ENCODE measurements at regions not wholly inside any gene's neighbourhood (a gene's known extent, or its start where the extent isn't known, plus 50 kb on each side); places are given as distances from the start of the nearest gene placed in this dataset.
"Not testable (repeated sequence)": the region's sequence is repeated elsewhere in the genome, so short reads cannot be mapped to it uniquely, and the experiment has no call there.

GRCh38 chr12:14211947-14212387 lies 153.5 kb upstream of the ATF7IP start:
- TF ChIP-seq REST (IDR thresholded peaks at IDR 0.05; ENCODE audit: insufficient replicate concordance, low read depth) (no peak), GABPA (IDR thresholded peaks at IDR 0.05; ENCODE audit: low read depth) (no peak), POLR2AphosphoS5 (IDR thresholded peaks at IDR 0.05; ENCODE audit: low read depth) (no peak), SPI1 (IDR thresholded peaks at IDR 0.05; ENCODE audit: borderline replicate concordance, low read depth) (no peak), CTCF (IDR thresholded peaks at IDR 0.05; ENCODE audit: insufficient read depth, low read length) (no peak)
- Histone ChIP-seq H3K27ac (replicated peaks) (no peak overlapping the region), H3K27me3 (ENCODE audit: insufficient read depth, poor library complexity, severe bottlenecking) (no peaks in the 10 kb centered on the region), H3K4me3 (replicated peaks; ENCODE audit: insufficient read depth, low read length) (no peak overlapping the region)
- DNase-seq (ENCODE audit: low read depth in 1 of 2, low spot score in 1 of 2): no peak

DNA sequence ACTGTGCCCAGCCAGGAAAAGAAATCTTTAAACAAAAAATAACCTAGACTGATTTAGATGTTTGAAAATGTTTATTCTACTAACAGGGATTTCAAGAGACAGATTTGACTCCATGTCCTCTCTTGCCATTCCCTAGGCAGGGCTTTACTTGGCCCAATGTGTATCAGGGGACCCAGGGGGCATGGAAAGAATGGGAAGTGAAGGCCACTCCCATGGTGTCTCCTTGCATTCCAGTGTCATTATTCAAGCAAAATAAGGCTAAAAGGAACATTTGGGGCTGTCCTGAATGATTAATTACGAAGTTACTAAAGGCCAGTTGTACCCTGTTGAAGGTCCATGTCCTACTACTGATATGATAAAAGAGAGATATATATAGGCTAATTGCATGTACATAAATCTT lies 151.9 kb upstream of the ATF7IP start:
- Histone ChIP-seq H3K27me3 (ENCODE audit: insufficient read depth, poor library complexity, severe bottlenecking) (no peaks in the 10 kb centered on the region), H3K4me3 (replicated peaks; ENCODE audit: insufficient read depth, low read length) (no peak overlapping the region), H3K27ac (replicated peaks) (no peak overlapping the region)
- no peak for DNase-seq (ENCODE audit: low read depth in 1 of 2, low spot score in 1 of 2)
- TF ChIP-seq SPI1 (IDR thresholded peaks at IDR 0.05; ENCODE audit: borderline replicate concordance, low read depth) (no peak), POLR2AphosphoS5 (IDR thresholded peaks at IDR 0.05; ENCODE audit: low read depth) (no peak), REST (IDR thresholded peaks at IDR 0.05; ENCODE audit: insufficient replicate concordance, low read depth) (no peak), GABPA (IDR thresholded peaks at IDR 0.05; ENCODE audit: low read depth) (no peak)

- no peaks in the 10 kb centered on the region for H3K27me3 ChIP-seq (ENCODE audit: insufficient read depth, poor library complexity, severe bottlenecking)
- no peak for DNase-seq (ENCODE audit: low read depth in 1 of 2, low spot score in 1 of 2)
- H3K4me3 ChIP-seq (replicated peaks; ENCODE audit: insufficient read depth, low read length): no peak overlapping the region
- TF ChIP-seq GABPA (IDR thresholded peaks at IDR 0.05; ENCODE audit: low read depth): no peak
- TF ChIP-seq REST (IDR thresholded peaks at IDR 0.05; ENCODE audit: insufficient replicate concordance, low read depth): no peak
- TF ChIP-seq POLR2AphosphoS5 (IDR thresholded peaks at IDR 0.05; ENCODE audit: low read depth): no peak
- no peak for TF ChIP-seq CTCF (IDR thresholded peaks at IDR 0.05; ENCODE audit: insufficient read depth, low read length)
- no peak for TF ChIP-seq SPI1 (IDR thresholded peaks at IDR 0.05; ENCODE audit: borderline replicate concordance, low read depth)
- H3K27ac ChIP-seq (replicated peaks): no peak overlapping the region
Observed at GRCh38 chr12:14214495-14214894, 151.0 kb upstream of the ATF7IP start.

- not testable (repeated sequence) for H3K27ac ChIP-seq (replicated peaks); DNase-seq (ENCODE audit: low read depth in 1 of 2, low spot score in 1 of 2); H3K4me3 ChIP-seq (replicated peaks; ENCODE audit: insufficient read depth, low read length); H3K27me3 ChIP-seq (ENCODE audit: insufficient read depth, poor library complexity, severe bottlenecking)
Observed at GRCh38 chr12:14215949-14216348, 149.5 kb upstream of the ATF7IP start.
